ENCODE measurements at regions not wholly inside any gene's neighbourhood (a gene's known extent, or its start where the extent isn't known, plus 50 kb on each side); places are given as distances from the start of the nearest gene placed in this dataset.

- no peaks in the 10 kb centered on the region for H3K4me1 Mint-ChIP-seq
- no peak overlapping the region for H3K9ac ChIP-seq (ENCODE audit: insufficient read depth, low read length, poor library complexity, severe bottlenecking)
- no peak overlapping the region for H3K27ac Mint-ChIP-seq
- no peak overlapping the region for H3K4me2 ChIP-seq (replicated peaks; ENCODE audit: extremely low read depth, low read length, poor library complexity, severe bottlenecking)
- no peak overlapping the region for H2AFZ ChIP-seq (ENCODE audit: insufficient read depth, low read depth, low read length, poor library complexity, severe bottlenecking)
- no peak overlapping the region for H3K4me3 ChIP-seq (replicated peaks in 1 of 3; ENCODE audit: low read depth in 2 of 3, low read length in 3 of 3)
- H3K27me3 ChIP-seq (ENCODE audit: control insufficient read depth in 2 of 2, insufficient read depth in 2 of 2, low read length in 2 of 2) = no peaks in the 10 kb centered on the region
- no peaks in the 10 kb centered on the region for H3K36me3 ChIP-seq (replicated peaks in 1 of 2; ENCODE audit: control insufficient read depth in 1 of 2, insufficient read depth in 2 of 2, low read length in 2 of 2)
- peaks cover 3 to 21% (median 16%) of the 10 kb centered on the region in 7 donors for H3K9me3 Mint-ChIP-seq
- no peak for TF ChIP-seq CTCF (IDR thresholded peaks at IDR 0.05)
- intact Hi-C loops (cut with micrococcal nuclease) = no loop called here
- no peaks in the 10 kb centered on the region for H4K20me1 ChIP-seq (ENCODE audit: insufficient read depth, low read length)
- no peaks in the 10 kb centered on the region for H3K79me2 ChIP-seq (ENCODE audit: insufficient read depth, low read length)
- WGBS (ENCODE audit: insufficient coverage) = 0% methylated on average over 1 of the region's 2 CpGs
- H3K27me3 Mint-ChIP-seq (ENCODE audit: low read depth in 3 of 3) = no peaks in the 10 kb centered on the region
- DNase-seq = no peak
- H3K4me3 Mint-ChIP-seq = no peak overlapping the region
- no peaks in the 10 kb centered on the region for H3K4me1 ChIP-seq (ENCODE audit: control insufficient read depth in 1 of 2, insufficient read depth in 2 of 2, low read length in 2 of 2)
- no peak overlapping the region for H3K27ac ChIP-seq (ENCODE audit: low read depth in 1 of 2, low read length in 2 of 2)
- no peaks in the 10 kb centered on the region for H3K36me3 Mint-ChIP-seq
- H3K9me3 ChIP-seq (replicated peaks in 1 of 2; ENCODE audit: control insufficient read depth in 1 of 2, insufficient read depth in 1 of 2, low read length in 2 of 2) = peaks cover 14 to 22% of the 10 kb centered on the region in 2 donors
Observed at GRCh38 chr17:13102477-13102876, 84.7 kb upstream of the ELAC2 start.

DNA sequence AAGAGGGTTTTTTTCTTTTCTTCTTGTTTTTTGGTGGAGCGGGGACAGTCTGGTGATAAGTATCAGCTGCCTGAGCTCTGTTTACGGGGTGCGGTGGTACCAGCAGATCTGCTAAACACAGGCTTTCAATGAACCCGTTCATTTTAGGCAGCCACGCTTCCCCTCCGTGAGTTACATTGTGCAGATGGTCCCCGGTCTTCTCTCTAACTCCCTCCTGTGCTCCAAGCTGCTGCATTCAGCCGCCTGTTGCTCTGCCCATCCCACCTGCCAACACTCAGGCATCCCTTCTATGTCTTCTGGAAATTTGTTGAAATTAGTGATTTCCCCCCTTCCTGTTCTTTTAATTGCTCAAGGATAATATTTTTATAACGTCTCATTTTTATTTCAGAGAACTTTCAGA is 82.1 kb upstream of the ELAC2 start:
- Histone ChIP-seq H3K79me2 (ENCODE audit: insufficient read depth, low read length) (no peaks in the 10 kb centered on the region), H3K27ac (ENCODE audit: low read depth in 1 of 2, low read length in 2 of 2) (no peak overlapping the region), H3K27me3 (ENCODE audit: control insufficient read depth in 2 of 2, insufficient read depth in 2 of 2, low read length in 2 of 2) (no peaks in the 10 kb centered on the region), H2AFZ (ENCODE audit: insufficient read depth, low read depth, low read length, poor library complexity, severe bottlenecking) (no peak overlapping the region), H3K36me3 (replicated peaks in 1 of 2; ENCODE audit: control insufficient read depth in 1 of 2, insufficient read depth in 2 of 2, low read length in 2 of 2) (no peaks in the 10 kb centered on the region), H3K4me3 (replicated peaks in 1 of 3; ENCODE audit: low read depth in 2 of 3, low read length in 3 of 3) (no peak overlapping the region), H4K20me1 (ENCODE audit: insufficient read depth, low read length) (no peaks in the 10 kb centered on the region), H3K9ac (ENCODE audit: insufficient read depth, low read length, poor library complexity, severe bottlenecking) (no peak overlapping the region), H3K4me2 (replicated peaks; ENCODE audit: extremely low read depth, low read length, poor library complexity, severe bottlenecking) (no peak overlapping the region), H3K9me3 (replicated peaks in 1 of 2; ENCODE audit: control insufficient read depth in 1 of 2, insufficient read depth in 1 of 2, low read length in 2 of 2) (peaks cover 9 to 14% of the 10 kb centered on the region in 2 donors), H3K4me1 (ENCODE audit: control insufficient read depth in 1 of 2, insufficient read depth in 2 of 2, low read length in 2 of 2) (no peaks in the 10 kb centered on the region)
- Mint-ChIP-seq H3K4me3 (no peak overlapping the region), H3K27ac (no peak overlapping the region), H3K9me3 (peaks cover 5 to 17% (median 14%) of the 10 kb centered on the region in 7 donors), H3K27me3 (ENCODE audit: low read depth in 3 of 3) (peaks cover 0 to 4% (median 0%) of the 10 kb centered on the region in 3 donors), H3K4me1 (no peaks in the 10 kb centered on the region), H3K36me3 (no peaks in the 10 kb centered on the region)
- 96% methylated on average over 4 of the region's 9 CpGs for WGBS (ENCODE audit: insufficient coverage)
- TF ChIP-seq CTCF (IDR thresholded peaks at IDR 0.05) = no peak
- intact Hi-C loops (cut with micrococcal nuclease) = no loop called here
- DNase-seq = no peak

Data from CD14-positive monocyte (primary cell).